Fibroblast of skin of scalp (primary cell): ENCODE measurements at regions not wholly inside any gene's neighbourhood (a gene's known extent, or its start where the extent isn't known, plus 50 kb on each side); places are given as distances from the start of the nearest gene placed in this dataset.
A peak's percentile ranks its signal among the peaks of the same experiment; 100 is the strongest.

Source experiments
- DNase-seq: peaks from one replicate; pipeline ENCODE4 v3.0.0-alpha.2; 2013

GRCh38 chr5:173720286-173720952 is 104.0 kb upstream of the BOD1 start:
- DNase-seq: no peak

- no peak for DNase-seq
These were observed 104.6 kb upstream of the BOD1 start for GRCh38 chr5:173720953-173721600.

GRCh38 chr5:173721601-173722232 is 105.3 kb upstream of the BOD1 start:
- DNase-seq: no peak

GRCh38 chr5:173726846-173727557 is 110.6 kb upstream of the BOD1 start:
- DNase-seq: peak; percentile 67

DNA sequence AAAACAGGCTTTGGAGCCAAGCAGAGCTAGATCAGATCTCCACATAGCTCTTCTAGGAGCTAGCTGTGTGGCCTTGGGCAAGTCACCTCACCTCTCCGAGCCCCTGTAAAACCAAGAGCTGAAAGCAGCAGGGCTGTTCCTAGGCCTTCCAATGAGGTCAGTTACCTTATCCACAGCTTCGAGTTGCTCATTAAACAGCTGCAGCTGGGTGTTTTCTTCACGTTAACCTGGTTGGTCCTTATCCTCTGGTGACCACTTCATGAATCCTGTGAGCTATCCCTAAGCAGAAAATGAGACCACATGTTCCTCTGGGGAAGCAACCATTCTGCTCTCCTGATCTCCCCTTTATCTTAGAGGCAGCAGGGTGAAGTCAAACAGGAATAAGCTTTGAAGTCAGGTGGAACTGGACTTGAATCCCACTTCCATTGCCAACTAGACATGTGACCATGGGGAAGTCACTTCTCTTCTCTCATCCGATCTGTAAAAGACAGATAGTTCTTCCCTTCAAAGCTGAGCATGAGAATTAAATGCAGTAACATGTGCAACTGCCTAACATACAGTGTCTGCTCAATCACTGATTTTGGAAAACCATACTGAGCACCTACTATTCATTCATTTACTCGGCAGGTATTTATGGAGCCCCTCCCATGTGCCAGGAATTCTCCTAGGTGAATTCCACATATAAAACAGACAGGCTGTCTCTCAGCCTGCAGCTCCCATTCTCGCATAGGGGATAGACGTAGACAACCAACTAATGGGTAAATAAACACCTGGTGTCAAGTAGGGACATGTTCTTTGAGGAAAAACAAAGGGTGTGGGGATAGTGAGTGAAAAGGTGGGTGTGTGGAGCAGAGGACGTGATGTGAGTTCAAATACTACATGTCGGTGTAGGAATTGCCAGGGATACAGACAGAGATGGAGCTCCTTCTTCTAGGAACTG is 111.7 kb upstream of the BOD1 start:
- no peak for DNase-seq

DNA sequence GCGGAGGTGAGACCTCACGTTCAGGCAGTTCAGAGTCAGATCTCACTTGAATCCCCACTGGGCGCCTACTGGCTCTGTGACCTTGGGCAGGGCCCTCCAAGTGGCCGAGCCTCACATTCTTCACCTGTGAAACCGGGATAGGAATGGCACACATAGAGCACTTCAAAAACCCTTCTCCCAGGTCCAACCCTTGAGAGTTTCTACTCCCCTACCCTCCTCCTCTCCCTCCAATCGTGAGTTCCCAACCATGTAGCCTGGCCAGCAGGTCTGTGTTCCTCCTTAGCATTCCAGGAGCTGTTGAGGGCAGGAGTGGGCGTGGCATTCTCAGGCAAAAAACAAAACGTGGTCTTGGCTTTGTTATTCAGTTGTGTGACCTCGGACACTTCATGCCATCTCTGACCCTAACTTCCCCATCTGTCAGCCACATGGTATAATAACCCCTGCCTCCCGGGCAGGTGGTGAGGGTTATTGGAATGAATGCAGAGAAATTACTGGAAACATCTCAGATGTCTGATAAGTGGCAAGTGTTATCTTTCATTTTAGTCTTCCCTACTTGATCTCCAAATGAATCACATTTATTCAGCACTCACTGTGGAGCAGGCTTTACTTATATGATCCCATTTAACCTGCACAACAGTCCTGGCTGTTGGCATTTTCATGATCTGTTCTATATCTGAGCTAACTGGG is 112.8 kb upstream of the BOD1 start:
- no peak for DNase-seq

- no peak for DNase-seq
These were observed 114.3 kb upstream of the BOD1 start for GRCh38 chr5:173730632-173731298.

GRCh38 chr5:173733021-173733420 is 116.6 kb upstream of the BOD1 start:
- no peak for DNase-seq

DNA sequence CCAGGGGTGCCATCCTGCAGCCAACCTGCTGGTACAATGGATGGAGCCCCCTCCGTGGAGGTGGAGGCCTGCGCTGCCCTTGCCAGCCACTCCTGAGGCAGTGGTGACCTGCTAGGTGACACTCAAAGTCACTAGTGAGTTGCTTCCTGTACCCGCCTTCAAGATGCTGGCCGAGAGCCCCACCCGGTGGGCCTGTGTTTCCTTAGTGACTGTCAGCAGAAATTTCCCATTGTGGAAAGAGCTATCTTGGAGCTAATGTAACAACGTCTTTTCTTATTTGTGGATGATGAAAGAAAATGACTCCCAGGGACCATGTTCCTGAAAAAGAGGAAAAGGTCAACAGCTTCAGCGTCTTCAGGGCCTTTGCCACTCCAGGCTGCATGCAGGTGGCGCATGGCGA is 117.0 kb upstream of the BOD1 start:
- DNase-seq: no peak

- DNase-seq: no peak
These were observed 117.5 kb upstream of the BOD1 start for GRCh38 chr5:173733831-173734501.

GRCh38 chr5:173734716-173735115 is 118.3 kb upstream of the BOD1 start:
- DNase-seq: no peak

- no peak for DNase-seq
These were observed 118.7 kb upstream of the BOD1 start for GRCh38 chr5:173735184-173735583.

DNA sequence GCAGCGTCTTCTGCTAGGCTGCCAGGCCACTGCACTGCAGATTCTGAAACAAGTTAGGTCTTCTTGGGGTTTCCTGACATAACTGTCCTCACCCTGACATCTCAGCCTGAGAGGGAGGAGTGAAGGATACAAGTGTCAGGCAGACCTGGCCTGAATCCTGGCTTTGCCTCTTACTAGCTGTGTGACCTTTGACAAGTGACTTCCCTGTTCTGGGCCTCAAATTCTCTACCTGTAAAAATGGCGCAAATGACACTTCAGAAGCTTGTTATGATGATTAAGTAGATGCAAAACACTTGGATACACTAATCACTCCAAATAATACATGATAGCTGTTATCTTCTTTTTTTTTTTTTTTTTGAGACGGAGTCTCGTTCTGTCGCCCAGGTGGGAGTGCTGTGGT is 119.2 kb upstream of the BOD1 start:
- DNase-seq: no peak

DNA sequence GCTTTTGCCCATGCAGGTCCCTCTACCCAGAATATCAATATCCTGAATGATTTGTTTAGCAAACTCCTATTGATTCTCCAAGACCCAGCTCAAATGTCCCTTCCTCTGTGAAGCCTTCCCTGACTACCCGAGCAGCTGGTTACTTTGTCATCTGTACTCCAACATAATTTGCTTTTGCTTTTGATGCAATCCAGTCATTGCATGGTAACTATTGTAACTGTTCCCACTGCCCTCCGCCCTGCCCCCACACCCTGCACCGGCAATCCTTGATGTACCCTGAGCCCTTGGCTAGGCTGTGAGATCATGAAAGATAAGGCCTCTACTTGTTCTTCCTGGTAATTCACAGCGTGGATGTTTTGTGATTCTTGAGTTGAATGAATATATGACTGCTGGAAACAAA is 119.9 kb upstream of the BOD1 start:
- no peak for DNase-seq

- DNase-seq: no peak
These were observed 120.5 kb upstream of the BOD1 start for GRCh38 chr5:173736923-173737412.

- no peak for DNase-seq
These were observed 123.3 kb upstream of the BOD1 start for GRCh38 chr5:173739741-173740140.

DNA sequence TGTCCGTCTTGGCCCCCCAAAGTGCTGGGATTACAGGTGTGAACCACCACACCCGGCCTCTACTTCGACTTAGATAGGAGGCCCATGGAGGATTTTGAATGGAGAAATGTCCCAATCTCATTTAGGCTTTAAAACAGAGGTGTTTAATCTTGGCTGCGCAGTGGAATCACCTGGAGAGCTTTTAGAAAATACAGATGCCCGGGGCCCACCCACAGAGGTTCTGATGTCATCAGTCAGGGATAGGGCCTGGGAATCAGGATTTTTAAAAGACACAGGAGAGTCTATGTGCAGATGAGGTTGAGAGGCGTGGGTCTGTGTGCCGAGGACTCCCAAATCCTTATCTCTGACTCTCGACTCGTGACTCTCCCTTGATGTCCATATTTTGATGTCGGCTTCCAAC is 124.0 kb upstream of the BOD1 start:
- DNase-seq: no peak

GRCh38 chr5:173741087-173741486 is 124.6 kb upstream of the BOD1 start:
- DNase-seq: no peak

DNA sequence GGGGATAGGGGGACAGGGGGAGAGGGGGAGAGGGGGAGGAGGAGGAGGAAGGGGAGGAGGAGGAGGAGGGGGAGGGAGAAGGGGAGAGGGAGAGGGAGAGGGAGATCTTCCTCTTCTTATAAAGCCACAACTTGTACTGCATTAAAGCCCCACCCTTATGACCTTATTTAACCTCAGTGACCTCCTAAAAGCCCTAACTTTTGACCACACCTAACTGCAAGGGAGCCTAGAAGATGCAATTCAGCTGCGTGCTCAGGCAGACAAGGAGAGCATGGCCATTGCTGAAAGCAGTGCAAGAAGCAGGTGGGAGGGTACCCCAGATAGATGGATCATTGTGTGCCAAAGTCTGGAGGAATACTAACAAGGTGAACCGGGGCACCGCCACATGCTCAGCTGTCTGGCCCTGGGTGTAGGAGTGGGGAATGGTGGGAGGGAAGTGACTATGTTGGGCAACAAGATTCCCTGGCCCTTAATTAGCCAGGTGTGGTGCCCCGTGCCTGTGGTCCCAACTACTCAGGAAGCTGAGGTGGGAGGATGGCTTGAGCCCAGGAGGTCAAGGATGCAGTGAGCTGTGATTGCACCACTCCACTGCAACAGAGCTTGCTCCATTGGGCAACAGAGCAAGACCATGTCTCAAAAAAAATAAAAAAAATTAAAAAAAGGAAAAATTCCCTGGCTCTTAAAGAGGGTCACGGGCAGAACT is 125.4 kb upstream of the BOD1 start:
- no peak for DNase-seq

GRCh38 chr5:173742432-173742816 is 126.0 kb upstream of the BOD1 start:
- no peak for DNase-seq
